ENCODE measurements at regions not wholly inside any gene's neighbourhood (a gene's known extent, or its start where the extent isn't known, plus 50 kb on each side); places are given as distances from the start of the nearest gene placed in this dataset.

DNA sequence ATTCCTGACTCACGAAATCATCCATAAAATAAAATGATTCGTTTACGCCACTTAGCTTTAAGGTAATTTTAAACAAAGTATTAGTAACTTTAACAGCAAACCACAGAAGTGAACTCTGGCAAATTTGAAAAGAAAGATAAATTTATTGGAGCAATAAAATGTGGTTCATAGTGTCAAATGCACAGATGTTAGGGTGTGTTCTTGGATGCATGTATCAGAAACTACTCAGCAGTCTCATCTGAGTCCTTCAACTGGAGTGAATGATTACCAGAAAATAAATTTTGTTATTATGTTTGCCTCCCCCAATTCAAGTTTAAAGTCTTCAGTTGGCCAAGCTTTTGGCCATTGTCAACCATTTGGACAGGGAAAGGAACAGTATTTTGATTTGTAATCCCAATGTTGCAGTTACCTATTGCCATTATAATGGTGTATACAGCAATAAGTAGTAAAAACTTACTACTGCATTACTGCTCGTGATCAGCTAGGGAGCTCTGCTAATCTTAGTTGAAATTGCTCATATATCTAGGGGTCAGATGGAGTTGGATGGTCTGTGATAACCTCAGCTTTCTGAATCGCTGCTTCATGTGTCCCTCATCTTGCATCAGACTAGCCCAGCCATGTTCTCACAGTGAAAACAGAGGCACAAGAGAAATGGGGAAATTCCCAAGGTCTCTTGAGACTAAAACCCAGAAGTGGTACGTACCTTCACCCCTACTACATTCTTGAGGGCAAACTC, 254.6 kb upstream of the KCNIP4 start:
- in situ Hi-C loops (cut with HindIII; ENCODE audit: low pct_unique_long_range_greater_than_20kb, low sequenced_read_pairs), result no loop called here
- TF ChIP-seq JUND (IDR thresholded peaks at IDR 0.05; ENCODE audit: low read depth), result no peak
- DNase-seq (ENCODE audit: low read depth in 1 of 2, low spot score in 1 of 2), result no peak

- no peak for TF ChIP-seq JUND (IDR thresholded peaks at IDR 0.05; ENCODE audit: low read depth)
- DNase-seq (ENCODE audit: low read depth in 1 of 2, low spot score in 1 of 2), result no peak
- in situ Hi-C loops (cut with HindIII; ENCODE audit: low pct_unique_long_range_greater_than_20kb, low sequenced_read_pairs), result no loop called here
Measured at GRCh38 chr4:22202246-22202974, 253.8 kb upstream of the KCNIP4 start.

- in situ Hi-C loops (cut with HindIII; ENCODE audit: low pct_unique_long_range_greater_than_20kb, low sequenced_read_pairs), result no loop called here
- no peak for TF ChIP-seq JUND (IDR thresholded peaks at IDR 0.05; ENCODE audit: low read depth)
Measured at GRCh38 chr4:22201256-22201655, 252.7 kb upstream of the KCNIP4 start.

GRCh38 chr4:22196551-22196950, 248.0 kb upstream of the KCNIP4 start:
- no peak for DNase-seq (ENCODE audit: low read depth in 1 of 2, low spot score in 1 of 2)
- no peak for TF ChIP-seq JUND (IDR thresholded peaks at IDR 0.05; ENCODE audit: low read depth)
- in situ Hi-C loops (cut with HindIII; ENCODE audit: low pct_unique_long_range_greater_than_20kb, low sequenced_read_pairs), result no loop called here

More at GRCh38 chr4:22201256-22201655, 252.7 kb upstream of the KCNIP4 start:
- no peak for DNase-seq (ENCODE audit: low read depth in 1 of 2, low spot score in 1 of 2)

DNA sequence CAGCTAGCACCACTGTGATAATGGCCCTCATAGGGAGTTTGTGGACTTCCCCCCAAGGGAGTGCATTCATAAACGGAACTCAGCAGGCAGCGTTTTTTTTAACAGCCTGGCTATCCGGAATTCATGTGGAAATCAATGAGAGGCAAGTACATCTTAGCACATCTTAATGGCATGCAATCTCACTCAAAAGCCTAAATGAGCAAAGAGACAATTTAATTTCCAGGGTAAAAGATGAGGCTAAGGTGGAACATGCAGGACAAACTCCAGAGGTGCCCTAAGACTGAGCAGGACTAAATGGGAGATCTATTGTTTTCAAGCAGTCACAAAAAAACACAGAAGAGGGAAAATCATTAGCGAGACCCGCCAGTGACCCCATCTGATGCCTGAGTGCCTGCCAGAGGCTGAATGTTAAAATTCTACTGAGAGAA, 243.5 kb upstream of the KCNIP4 start:
- DNase-seq (ENCODE audit: low read depth in 1 of 2, low spot score in 1 of 2), result no peak
- TF ChIP-seq JUND (IDR thresholded peaks at IDR 0.05; ENCODE audit: low read depth), result no peak
- in situ Hi-C loops (cut with HindIII; ENCODE audit: low pct_unique_long_range_greater_than_20kb, low sequenced_read_pairs), result no loop called here

- no peak for DNase-seq (ENCODE audit: low read depth in 1 of 2, low spot score in 1 of 2)
- no peak for TF ChIP-seq JUND (IDR thresholded peaks at IDR 0.05; ENCODE audit: low read depth)
- in situ Hi-C loops (cut with HindIII; ENCODE audit: low pct_unique_long_range_greater_than_20kb, low sequenced_read_pairs), result no loop called here
Measured at GRCh38 chr4:22191565-22191964, 243.0 kb upstream of the KCNIP4 start.

DNA sequence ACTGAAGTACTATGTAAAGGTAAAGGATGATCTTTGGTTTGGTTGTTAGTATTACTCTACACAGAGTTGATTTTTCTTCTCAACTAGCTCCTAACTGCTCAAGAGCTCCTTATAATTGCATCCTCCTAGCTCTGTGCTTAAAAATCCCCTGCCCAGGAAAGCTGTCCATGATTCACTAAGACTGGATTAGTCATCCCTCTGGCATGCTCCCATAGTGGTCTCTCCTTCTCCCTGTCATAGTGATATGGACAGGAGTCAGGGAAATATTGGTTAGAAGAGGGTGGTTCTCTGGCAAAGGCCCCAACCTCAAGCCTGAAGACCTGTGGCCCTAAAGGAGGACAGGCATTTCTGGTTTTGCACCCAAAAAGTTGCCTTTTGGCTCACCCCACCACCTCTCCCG, 242.3 kb upstream of the KCNIP4 start:
- in situ Hi-C loops (cut with HindIII; ENCODE audit: low pct_unique_long_range_greater_than_20kb, low sequenced_read_pairs), result no loop called here
- TF ChIP-seq JUND (IDR thresholded peaks at IDR 0.05; ENCODE audit: low read depth), result no peak
- no peak for DNase-seq (ENCODE audit: low read depth in 1 of 2, low spot score in 1 of 2)

GRCh38 chr4:22187203-22187820, 238.7 kb upstream of the KCNIP4 start:
- TF ChIP-seq JUND (IDR thresholded peaks at IDR 0.05; ENCODE audit: low read depth), result no peak
- DNase-seq (ENCODE audit: low read depth in 1 of 2, low spot score in 1 of 2), result no peak
- in situ Hi-C loops (cut with HindIII; ENCODE audit: low pct_unique_long_range_greater_than_20kb, low sequenced_read_pairs), result no loop called here

DNA sequence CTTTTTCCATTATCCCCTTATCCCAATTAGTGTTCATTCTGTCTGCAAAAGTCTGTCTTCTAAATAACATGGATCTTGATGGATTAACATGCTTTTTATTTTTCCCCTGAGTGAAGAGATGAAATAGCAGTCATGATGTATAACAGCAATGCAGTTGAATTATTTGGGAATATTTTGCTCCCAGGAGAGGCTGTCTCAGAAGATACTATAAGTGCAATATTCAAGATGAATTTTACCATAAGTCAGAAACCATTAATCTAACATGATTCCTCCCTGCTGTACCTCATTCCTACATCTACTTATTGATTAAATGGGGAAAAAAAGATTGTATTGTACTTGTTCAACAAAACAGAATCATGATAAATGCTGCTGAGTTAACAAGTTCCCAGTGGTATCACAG, 233.2 kb upstream of the KCNIP4 start:
- DNase-seq (ENCODE audit: low read depth in 1 of 2, low spot score in 1 of 2), result no peak
- TF ChIP-seq JUND (IDR thresholded peaks at IDR 0.05; ENCODE audit: low read depth), result no peak
- in situ Hi-C loops (cut with HindIII; ENCODE audit: low pct_unique_long_range_greater_than_20kb, low sequenced_read_pairs), result no loop called here

GRCh38 chr4:22179124-22179874, 230.7 kb upstream of the KCNIP4 start:
- in situ Hi-C loops (cut with HindIII; ENCODE audit: low pct_unique_long_range_greater_than_20kb, low sequenced_read_pairs), result no loop called here
- TF ChIP-seq JUND (IDR thresholded peaks at IDR 0.05; ENCODE audit: low read depth), result no peak
- DNase-seq (ENCODE audit: low read depth in 1 of 2, low spot score in 1 of 2), result no peak

GRCh38 chr4:22174640-22175039, 226.1 kb upstream of the KCNIP4 start:
- TF ChIP-seq JUND (IDR thresholded peaks at IDR 0.05; ENCODE audit: low read depth), result no peak
- in situ Hi-C loops (cut with HindIII; ENCODE audit: low pct_unique_long_range_greater_than_20kb, low sequenced_read_pairs), result no loop called here
- DNase-seq (ENCODE audit: low read depth in 1 of 2, low spot score in 1 of 2), result no peak

DNA sequence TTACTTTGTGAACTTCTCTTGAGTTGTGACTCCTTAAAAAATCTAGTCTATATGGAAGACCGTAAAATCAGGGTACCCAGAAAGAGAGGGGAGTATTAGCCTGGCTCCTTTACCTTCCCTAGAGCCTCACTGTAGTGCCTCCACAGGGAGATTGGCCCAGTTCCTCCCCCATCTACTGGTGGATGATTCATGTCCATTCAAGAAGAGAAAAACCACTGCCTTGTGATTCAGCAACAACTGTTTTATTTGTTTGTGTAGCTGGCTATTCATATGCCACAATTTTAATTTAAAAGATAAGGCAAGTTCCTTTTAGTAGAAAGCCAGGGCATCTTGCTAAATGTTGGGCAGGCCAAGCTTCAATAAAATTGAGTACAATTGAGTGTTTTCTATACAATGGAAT, 221.8 kb upstream of the KCNIP4 start:
- no peak for DNase-seq (ENCODE audit: low read depth in 1 of 2, low spot score in 1 of 2)
- no peak for TF ChIP-seq JUND (IDR thresholded peaks at IDR 0.05; ENCODE audit: low read depth)
- in situ Hi-C loops (cut with HindIII; ENCODE audit: low pct_unique_long_range_greater_than_20kb, low sequenced_read_pairs), result no loop called here
